Activated naive CD4-positive, alpha-beta T cell treated with anti-CD3 and anti-CD28 coated beads, Interleukin-2, amount 50 U/mL, for 72 hours (primary cell): ENCODE measurements at regions not wholly inside any gene's neighbourhood (a gene's known extent, or its start where the extent isn't known, plus 50 kb on each side); places are given as distances from the start of the nearest gene placed in this dataset.

ENCODE experiments used
- ATAC-seq, 2 donors: fragments of 150-1000 bp; cut with Tn5 transposase; 2 replicates each; pipeline ENCODE4 v1.10.0; 2021; ENCODE audit warnings: mild to moderate bottlenecking in 2 of 2, moderate library complexity in 2 of 2
- DNase-seq, 2 donors: peaks; one replicate each; pipeline ENCODE4 v3.0.0; 2021 to 2022; ENCODE audit warnings: low spot score in 2 of 2
- H3K27ac Mint-ChIP-seq, 2 donors: one replicate each; pipeline ENCODE4 v1.8.0; 2022; ENCODE audit warnings: mild to moderate bottlenecking in 2 of 2, mixed read lengths in 2 of 2
- H3K36me3 Mint-ChIP-seq, 2 donors: one replicate each; pipeline ENCODE4 v1.8.0; 2022; ENCODE audit warnings: mixed read lengths in 2 of 2
- H3K9me3 Mint-ChIP-seq, 2 donors: one replicate each; pipeline ENCODE4 v1.8.0; 2022; ENCODE audit warnings: mixed read lengths in 2 of 2

GRCh38 chr2:226659410-226659809 lies 140.2 kb downstream of the IRS1 start:
- DNase-seq (no peak), ATAC-seq (no peak)
- H3K27ac Mint-ChIP-seq = no peak overlapping the region
- H3K9me3 Mint-ChIP-seq = peaks cover 0 to 4% of the 10 kb centered on the region in 2 donors
- H3K36me3 Mint-ChIP-seq = no peaks in the 10 kb centered on the region

GRCh38 chr2:226658555-226658954 lies 141.1 kb downstream of the IRS1 start:
- ATAC-seq (no peak), DNase-seq (no peak)
- no peak overlapping the region for H3K27ac Mint-ChIP-seq
- no peaks in the 10 kb centered on the region for H3K36me3 Mint-ChIP-seq
- H3K9me3 Mint-ChIP-seq = peaks cover 0 to 4% of the 10 kb centered on the region in 2 donors

DNA sequence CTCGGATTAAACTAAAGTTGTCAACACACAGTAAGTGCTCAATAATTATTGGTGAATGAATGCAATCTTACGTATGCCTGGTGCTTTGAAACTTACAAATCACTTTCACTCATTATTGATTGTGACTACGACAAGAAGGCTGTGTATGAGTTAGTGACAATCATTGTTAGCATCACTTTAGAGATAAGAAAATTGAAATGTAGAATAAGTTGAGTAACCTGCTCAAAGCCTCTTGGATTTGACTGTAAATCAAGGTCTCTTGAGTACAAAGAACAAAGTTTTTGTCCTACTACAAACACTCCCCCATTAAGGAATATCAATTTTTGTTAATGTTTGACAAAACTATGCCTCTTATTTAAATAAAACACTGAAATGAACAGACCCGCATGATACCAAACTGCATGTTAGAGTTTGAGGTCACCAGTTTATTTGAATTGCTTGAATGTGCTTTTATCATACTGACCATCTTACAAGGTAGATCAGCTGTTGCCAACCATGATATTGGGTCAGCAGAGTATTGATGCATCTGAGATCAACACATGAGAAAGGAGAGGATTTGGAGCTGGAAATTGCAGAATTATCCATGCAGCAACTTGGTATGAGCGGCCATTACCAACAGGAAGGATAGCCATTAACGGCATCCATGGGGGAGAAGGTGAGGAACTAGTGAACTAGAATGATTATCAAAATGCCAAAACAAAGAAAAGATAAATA lies 142.1 kb downstream of the IRS1 start:
- H3K36me3 Mint-ChIP-seq = peaks cover 0 to 2% of the 10 kb centered on the region in 2 donors
- DNase-seq (no peak), ATAC-seq (no peak)
- H3K27ac Mint-ChIP-seq = no peak overlapping the region
- peaks cover 0 to 4% of the 10 kb centered on the region in 2 donors for H3K9me3 Mint-ChIP-seq

GRCh38 chr2:226656367-226656766 lies 143.3 kb downstream of the IRS1 start:
- ATAC-seq (no peak), DNase-seq (no peak)
- no peak overlapping the region for H3K27ac Mint-ChIP-seq
- peaks cover 0 to 9% of the 10 kb centered on the region in 2 donors for H3K36me3 Mint-ChIP-seq
- H3K9me3 Mint-ChIP-seq = peaks cover 0 to 4% of the 10 kb centered on the region in 2 donors

DNA sequence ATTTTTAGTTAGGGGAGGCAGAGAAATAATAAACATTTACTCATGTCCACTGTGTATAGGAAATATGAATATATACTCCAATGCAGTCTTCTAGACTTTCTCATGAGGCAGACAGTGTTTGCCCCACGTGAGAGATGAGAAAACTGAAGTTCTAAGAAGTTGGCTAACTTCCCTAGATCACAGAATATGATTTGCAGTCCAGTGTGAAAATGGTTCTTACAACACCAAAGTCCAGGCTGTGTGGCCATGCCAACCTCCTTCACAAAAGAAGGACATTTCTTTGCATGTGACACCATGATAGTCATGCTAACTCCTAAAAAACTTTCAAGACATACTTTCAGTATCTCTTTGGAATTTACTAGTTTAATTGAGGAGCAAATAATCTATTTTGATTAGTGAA lies 143.7 kb downstream of the IRS1 start:
- Mint-ChIP-seq H3K27ac (no peak overlapping the region), H3K9me3 (peaks cover 0 to 4% of the 10 kb centered on the region in 2 donors), H3K36me3 (peaks cover 0 to 9% of the 10 kb centered on the region in 2 donors)
- DNase-seq (no peak), ATAC-seq (no peak)

- Mint-ChIP-seq H3K27ac (no peak overlapping the region), H3K36me3 (peaks cover 20 to 31% of the 10 kb centered on the region in 2 donors), H3K9me3 (peaks cover 6 to 23% of the 10 kb centered on the region in 2 donors)
- DNase-seq = no peak
- no peak for ATAC-seq
Observed at GRCh38 chr2:226652983-226653765, 146.4 kb downstream of the IRS1 start.

- H3K9me3 Mint-ChIP-seq = peaks cover 6 to 18% of the 10 kb centered on the region in 2 donors
- peaks cover 20 to 31% of the 10 kb centered on the region in 2 donors for H3K36me3 Mint-ChIP-seq
- no peak overlapping the region for H3K27ac Mint-ChIP-seq
- peak; percentile 71 to 73 for ATAC-seq
- peak in 1 of 2 donors; percentile 5 for DNase-seq
Observed at GRCh38 chr2:226652369-226652768, 147.3 kb downstream of the IRS1 start.

- Mint-ChIP-seq H3K9me3 (peaks cover 6 to 18% of the 10 kb centered on the region in 2 donors), H3K27ac (no peak overlapping the region), H3K36me3 (peaks cover 20 to 31% of the 10 kb centered on the region in 2 donors)
- peak; percentile 72 to 94 for ATAC-seq
- peak in 1 of 2 donors; percentile 40 for DNase-seq
Observed at GRCh38 chr2:226649871-226650660, 149.6 kb downstream of the IRS1 start.

DNA sequence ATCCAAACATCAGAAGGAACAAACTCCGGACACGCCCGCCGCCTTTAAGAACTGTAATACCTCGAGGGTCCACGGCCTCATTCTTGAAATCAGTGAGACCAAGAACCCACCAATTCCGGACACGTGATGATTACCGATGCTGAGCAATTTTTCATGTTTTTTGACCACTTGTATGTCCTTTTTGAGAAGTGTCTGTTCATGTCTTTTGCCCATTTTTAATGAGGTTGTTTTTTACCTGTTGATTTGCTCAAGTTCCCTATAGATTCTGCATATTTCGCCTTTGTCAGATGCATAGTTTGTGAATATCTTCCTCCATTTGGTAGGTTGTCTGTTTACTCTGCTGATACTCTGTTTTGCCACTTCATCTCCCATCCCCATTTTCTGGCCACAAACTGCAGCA lies 150.4 kb downstream of the IRS1 start:
- H3K27ac Mint-ChIP-seq = no peak overlapping the region
- no peak for ATAC-seq

DNA sequence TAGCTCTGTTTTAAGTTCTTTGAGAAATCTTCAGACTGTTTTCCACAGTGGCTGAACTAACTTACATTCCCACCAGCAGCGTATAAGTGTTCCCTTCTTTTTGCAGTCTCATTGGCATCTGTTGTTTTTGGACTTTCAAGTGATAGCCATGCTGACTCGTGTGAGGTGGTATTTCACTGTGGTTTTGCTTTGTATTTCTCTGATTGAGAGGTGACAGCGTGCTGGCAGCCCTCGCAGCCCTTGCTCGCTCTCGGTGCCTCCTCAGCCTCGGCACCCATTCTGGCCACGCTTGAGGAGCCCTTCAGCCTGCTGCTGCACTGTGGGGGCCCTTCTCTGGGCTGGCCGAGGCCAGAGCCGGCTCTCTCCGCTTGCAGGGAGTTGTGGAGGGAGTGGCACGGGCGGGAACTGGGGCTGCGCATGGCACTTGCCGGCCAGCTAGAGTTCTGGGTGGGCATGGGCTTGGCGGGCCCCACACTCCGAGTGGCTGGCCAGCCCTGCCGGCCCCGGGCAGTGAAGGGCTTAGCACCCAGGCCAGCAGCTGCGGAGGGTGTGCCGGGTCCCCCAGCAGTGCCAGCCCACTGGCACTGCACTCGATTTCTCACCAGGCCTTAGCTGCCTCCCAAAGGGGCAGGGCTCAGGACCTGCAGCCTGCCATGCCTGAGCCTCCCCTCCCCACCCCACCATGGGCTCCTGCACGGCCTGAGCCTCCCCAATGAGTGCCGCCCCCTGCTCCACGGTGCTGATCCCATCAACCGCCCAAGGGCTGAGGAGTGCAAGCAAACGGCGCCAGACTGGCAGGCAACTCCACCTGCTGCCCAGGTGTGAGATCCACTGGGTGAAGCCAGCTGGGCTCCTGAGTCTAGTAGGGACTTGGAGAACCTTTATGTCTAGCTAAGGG lies 151.8 kb downstream of the IRS1 start:
- ATAC-seq = no peak
- Mint-ChIP-seq H3K27ac (no peak overlapping the region), H3K36me3 (peaks cover 20 to 31% of the 10 kb centered on the region in 2 donors), H3K9me3 (peaks cover 6 to 18% of the 10 kb centered on the region in 2 donors)
- no peak for DNase-seq

More for the DNA sequence above, 150.4 kb downstream of the IRS1 start:
- Mint-ChIP-seq H3K36me3 (peaks cover 20 to 31% of the 10 kb centered on the region in 2 donors), H3K9me3 (peaks cover 6 to 18% of the 10 kb centered on the region in 2 donors)
- no peak for DNase-seq

DNA sequence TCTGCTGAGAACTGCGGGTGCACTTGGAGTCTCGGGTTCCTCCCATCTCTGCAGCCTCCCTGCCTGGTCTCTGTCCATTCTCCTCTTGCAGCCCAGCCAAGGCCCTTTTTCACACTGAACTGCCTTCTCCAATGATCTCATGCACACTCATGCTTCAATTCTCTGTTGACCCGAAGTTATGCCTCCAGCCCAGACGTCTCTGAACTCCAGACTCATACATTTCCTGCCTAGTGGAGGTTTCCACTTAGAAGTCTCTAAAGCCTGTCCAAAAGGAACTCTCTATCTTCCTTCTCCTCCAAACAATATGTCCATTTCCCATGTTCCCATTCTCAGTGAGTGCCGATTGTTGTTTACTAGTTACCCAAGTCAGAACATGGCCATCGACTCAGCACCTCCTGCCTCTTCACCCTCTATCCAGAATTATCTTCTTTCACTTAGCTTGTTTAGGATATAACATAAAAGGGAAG lies 155.2 kb downstream of the IRS1 start:
- ATAC-seq = no peak
- Mint-ChIP-seq H3K9me3 (peaks cover 7 to 13% of the 10 kb centered on the region in 2 donors), H3K27ac (no peak overlapping the region), H3K36me3 (peaks cover 7 to 10% of the 10 kb centered on the region in 2 donors)
- no peak for DNase-seq

DNA sequence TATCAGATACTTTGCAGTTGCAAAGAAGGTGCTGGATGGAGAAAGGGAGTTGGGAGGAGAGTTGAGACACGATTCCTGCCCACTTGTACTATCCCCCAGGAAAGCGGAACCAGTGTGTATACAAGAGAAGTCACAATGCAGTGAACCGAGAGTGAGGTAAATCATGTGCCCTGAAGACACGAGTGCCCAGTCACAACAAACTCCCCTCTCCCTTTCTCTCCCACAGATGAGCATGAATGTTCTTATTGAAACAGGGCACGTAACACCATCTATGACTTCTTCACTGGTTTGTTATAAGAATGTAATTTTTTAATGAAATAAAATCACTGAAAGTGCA lies 155.7 kb downstream of the IRS1 start:
- ATAC-seq = no peak
- H3K36me3 Mint-ChIP-seq = peaks cover 2 to 5% of the 10 kb centered on the region in 2 donors

DNA sequence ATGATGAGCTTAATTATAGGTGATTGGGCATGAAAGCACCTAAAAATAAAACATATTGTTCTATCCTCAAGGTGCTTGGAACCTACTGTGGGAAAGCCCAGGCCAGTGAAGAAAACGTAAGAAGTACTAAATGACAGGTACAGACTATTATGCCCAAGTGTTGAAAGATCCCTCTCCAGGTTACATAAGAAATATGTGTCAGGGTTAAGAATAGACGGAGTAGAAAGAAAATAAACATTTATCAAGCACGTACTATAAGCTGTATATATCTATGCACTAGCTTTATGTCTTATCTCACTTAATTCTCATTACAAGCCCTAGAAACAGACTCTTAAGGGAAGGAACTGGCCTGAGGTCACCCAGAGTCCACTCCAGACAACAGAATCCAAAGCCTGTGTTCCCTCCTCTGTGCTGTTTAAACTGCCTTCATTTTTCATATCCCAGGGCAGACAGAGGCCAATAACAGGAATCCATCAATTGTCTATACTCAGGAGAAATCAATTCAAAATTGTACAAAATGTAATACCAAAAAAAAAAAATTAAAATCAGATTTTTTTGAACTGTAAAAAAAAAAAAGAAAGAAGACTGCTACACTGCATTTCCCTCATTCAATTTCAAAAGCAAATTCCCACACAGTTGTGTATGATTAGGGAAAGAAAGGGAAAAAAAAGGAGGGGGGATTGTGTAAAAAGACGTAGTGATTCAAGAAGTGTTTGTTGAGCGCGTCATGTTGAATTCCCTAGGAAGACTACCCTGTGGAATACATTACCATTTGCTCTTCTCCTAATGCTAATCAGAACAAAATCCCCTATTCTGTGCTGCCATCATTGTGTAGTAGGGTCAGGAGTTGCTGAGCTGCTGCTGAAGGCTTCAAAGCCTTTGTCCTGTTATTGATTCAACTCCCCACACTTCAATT lies 156.3 kb downstream of the IRS1 start:
- no peak for DNase-seq
- H3K9me3 Mint-ChIP-seq = peaks cover 5 to 6% of the 10 kb centered on the region in 2 donors
- H3K36me3 Mint-ChIP-seq = no peaks in the 10 kb centered on the region
- H3K27ac Mint-ChIP-seq = no peak overlapping the region
- no peak for ATAC-seq

More for the DNA sequence above, 155.7 kb downstream of the IRS1 start:
- peaks cover 6 to 8% of the 10 kb centered on the region in 2 donors for H3K9me3 Mint-ChIP-seq
- no peak for DNase-seq
- no peak overlapping the region for H3K27ac Mint-ChIP-seq

GRCh38 chr2:226641008-226641407 lies 158.6 kb downstream of the IRS1 start:
- Mint-ChIP-seq H3K36me3 (no peaks in the 10 kb centered on the region), H3K9me3 (peaks cover 5 to 6% of the 10 kb centered on the region in 2 donors)

DNA sequence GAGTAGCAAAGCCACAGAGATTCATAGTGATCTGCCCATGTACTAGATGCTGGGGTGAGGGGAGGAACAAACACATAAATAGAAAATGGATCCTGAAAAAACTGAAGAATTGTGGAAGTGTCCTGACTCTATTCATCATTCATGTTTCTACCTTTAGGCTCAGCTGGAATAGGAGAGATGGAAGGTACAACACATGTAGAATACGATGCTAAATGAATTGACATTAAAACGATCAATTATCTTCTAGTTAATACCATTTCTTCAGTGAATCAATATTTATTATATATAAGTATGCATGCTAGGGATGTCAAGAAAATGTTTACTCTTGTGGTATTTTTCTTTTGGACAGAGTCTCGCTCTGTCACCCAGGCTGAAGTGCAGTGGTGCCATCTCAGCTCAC lies 159.1 kb downstream of the IRS1 start:
- Mint-ChIP-seq H3K27ac (no peak overlapping the region), H3K36me3 (no peaks in the 10 kb centered on the region), H3K9me3 (peaks cover 5 to 6% of the 10 kb centered on the region in 2 donors)
- no peak for DNase-seq
- no peak for ATAC-seq

More at GRCh38 chr2:226641008-226641407, 158.6 kb downstream of the IRS1 start:
- ATAC-seq (no peak), DNase-seq (no peak)
- H3K27ac Mint-ChIP-seq = no peak overlapping the region
